B cell (primary cell): ENCODE measurements at regions not wholly inside any gene's neighbourhood (a gene's known extent, or its start where the extent isn't known, plus 50 kb on each side); places are given as distances from the start of the nearest gene placed in this dataset.
"Not testable (repeated sequence)": the region's sequence is repeated elsewhere in the genome, so short reads cannot be mapped to it uniquely, and the experiment has no call there.

Experiments used
- EZH2 ChIP-seq: IDR thresholded peaks from 2 replicates; pipeline ENCODE4 v1.6.1; 2012; ENCODE audit warnings: borderline replicate concordance, low read depth, mild to moderate bottlenecking, moderate library complexity, low read length; ENCODE audit not compliant: insufficient read depth, poor library complexity, severe bottlenecking
- TF ChIP-seq, protein P1 (sequence below): fragments of 200-600 bp; IDR thresholded peaks from one replicate; pipeline ENCODE4 v1.8.0; 2022; ENCODE audit warnings: antibody characterized with exemption, mild to moderate bottlenecking

DNA sequence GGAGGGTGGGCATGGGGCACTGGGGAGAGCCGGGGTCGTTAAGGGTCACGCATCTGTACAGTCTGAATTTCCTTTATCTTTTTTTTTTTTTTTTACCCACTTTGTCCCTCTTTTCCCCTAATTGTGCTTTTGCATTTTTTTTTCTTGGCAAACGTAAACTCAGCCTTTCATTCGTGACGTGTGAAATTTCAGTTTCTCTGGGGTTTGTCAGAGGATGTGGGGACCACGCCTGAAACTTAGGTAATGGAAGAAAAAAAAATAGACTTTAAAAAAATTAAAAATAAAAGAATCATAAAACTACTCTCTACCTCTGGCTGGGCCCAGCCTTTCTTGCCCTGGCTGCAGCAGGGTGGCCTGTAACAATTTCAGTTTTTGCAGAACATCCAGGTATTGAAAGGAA, 68.3 kb upstream of the ZNF658 start:
- TF ChIP-seq, protein P1, sequence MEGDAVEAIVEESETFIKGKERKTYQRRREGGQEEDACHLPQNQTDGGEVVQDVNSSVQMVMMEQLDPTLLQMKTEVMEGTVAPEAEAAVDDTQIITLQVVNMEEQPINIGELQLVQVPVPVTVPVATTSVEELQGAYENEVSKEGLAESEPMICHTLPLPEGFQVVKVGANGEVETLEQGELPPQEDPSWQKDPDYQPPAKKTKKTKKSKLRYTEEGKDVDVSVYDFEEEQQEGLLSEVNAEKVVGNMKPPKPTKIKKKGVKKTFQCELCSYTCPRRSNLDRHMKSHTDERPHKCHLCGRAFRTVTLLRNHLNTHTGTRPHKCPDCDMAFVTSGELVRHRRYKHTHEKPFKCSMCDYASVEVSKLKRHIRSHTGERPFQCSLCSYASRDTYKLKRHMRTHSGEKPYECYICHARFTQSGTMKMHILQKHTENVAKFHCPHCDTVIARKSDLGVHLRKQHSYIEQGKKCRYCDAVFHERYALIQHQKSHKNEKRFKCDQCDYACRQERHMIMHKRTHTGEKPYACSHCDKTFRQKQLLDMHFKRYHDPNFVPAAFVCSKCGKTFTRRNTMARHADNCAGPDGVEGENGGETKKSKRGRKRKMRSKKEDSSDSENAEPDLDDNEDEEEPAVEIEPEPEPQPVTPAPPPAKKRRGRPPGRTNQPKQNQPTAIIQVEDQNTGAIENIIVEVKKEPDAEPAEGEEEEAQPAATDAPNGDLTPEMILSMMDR: not testable (repeated sequence)
- not testable (repeated sequence) for TF ChIP-seq EZH2
